ENCODE measurements at regions not wholly inside any gene's neighbourhood (a gene's known extent, or its start where the extent isn't known, plus 50 kb on each side); places are given as distances from the start of the nearest gene placed in this dataset.

DNA sequence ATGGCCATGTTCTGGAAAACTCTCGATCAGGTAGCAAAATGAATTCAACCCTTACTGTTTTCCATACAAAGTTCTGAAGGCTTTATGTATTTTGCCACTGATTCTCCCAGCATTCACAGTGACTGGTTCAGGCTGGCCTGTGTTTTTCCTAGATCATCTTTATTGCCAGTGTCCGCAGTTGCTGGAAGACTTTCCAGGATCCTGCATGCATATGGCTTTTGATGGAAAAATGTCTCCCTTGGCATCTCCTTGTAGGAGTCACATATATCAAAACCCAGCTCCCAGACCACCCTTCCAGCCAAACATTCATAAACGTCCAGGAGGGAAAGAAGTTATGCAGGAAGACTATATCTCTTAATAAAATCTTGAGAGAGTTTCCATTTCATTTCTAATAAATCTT, 588.8 kb downstream of the MAFB start:
- Histone ChIP-seq H3K4me3 (ENCODE audit: extremely low read depth in 1 of 4, insufficient read depth in 2 of 4, low read depth in 3 of 4, low read length in 4 of 4) (no peak overlapping the region), H3K23ac (ENCODE audit: insufficient read length) (no peak overlapping the region), H2BK5ac (ENCODE audit: low read depth, low read length) (no peak overlapping the region), H3K4me1 (replicated peaks in 1 of 4; ENCODE audit: control insufficient read depth in 3 of 4, insufficient read depth in 4 of 4, low read length in 3 of 4) (no peaks in the 10 kb centered on the region), H4K20me1 (replicated peaks in 1 of 2; ENCODE audit: control insufficient read depth in 1 of 2, insufficient read depth in 2 of 2, low read length in 2 of 2) (no peaks in the 10 kb centered on the region), H3K56ac (replicated peaks; ENCODE audit: insufficient read length, low read depth, low read length) (no peak overlapping the region), H2AK5ac (ENCODE audit: low read depth, low read length) (no peak overlapping the region), H3K27ac (ENCODE audit: low read depth, low read length) (no peak overlapping the region), H3K79me2 (ENCODE audit: control insufficient read depth in 1 of 2, insufficient read depth in 2 of 2, low read length in 2 of 2) (no peaks in the 10 kb centered on the region), H2BK20ac (ENCODE audit: low read length) (no peak overlapping the region), H3K27me3 (replicated peaks in 1 of 4; ENCODE audit: control insufficient read depth in 3 of 4, extremely low read depth in 1 of 4, insufficient read depth in 3 of 4, low read length in 3 of 4) (peaks cover 0 to 1% (median 0%) of the 10 kb centered on the region in 4 experiments; a peak in 1 of 7 replicates), H3K4me2 (ENCODE audit: insufficient read depth in 1 of 2, low read depth in 2 of 2, low read length in 2 of 2) (no peak overlapping the region), H3K79me1 (ENCODE audit: low read depth, low read length) (no peaks in the 10 kb centered on the region), H4K5ac (ENCODE audit: insufficient read length, low read depth, low read length) (no peak overlapping the region), H4K8ac (ENCODE audit: extremely low read depth, insufficient read depth, low read length) (no peak overlapping the region), H2BK120ac (replicated peaks; ENCODE audit: low read depth, low read length) (no peak overlapping the region), H4K91ac (replicated peaks; ENCODE audit: insufficient read length, low read length) (no peak overlapping the region), H3K36me3 (ENCODE audit: control insufficient read depth in 2 of 4, insufficient read depth in 4 of 4, low read length in 3 of 4) (no peaks in the 10 kb centered on the region), H3K4ac (replicated peaks; ENCODE audit: insufficient read length, low read depth, low read length) (no peak overlapping the region), H3K23me2 (ENCODE audit: low read depth, low read length) (no peaks in the 10 kb centered on the region), H3K9me3 (ENCODE audit: insufficient read depth in 2 of 2, low read depth in 1 of 2, low read length in 1 of 2) (no peaks in the 10 kb centered on the region), H3K14ac (ENCODE audit: insufficient read length) (no peak overlapping the region), H3K9ac (replicated peaks in 1 of 4; ENCODE audit: extremely low read depth in 1 of 4, low read depth in 3 of 4, low read length in 3 of 4) (no peak overlapping the region), H2BK12ac (ENCODE audit: low read depth, low read length) (no peak overlapping the region), H2BK15ac (ENCODE audit: low read length) (no peak overlapping the region), H2AFZ (ENCODE audit: low read length) (no peak overlapping the region), H3K18ac (ENCODE audit: extremely low read depth, low read length) (no peak overlapping the region)
- ChIA-PET POLR2A (ENCODE audit: partially characterized antibody) (no interaction called here), CTCF (ENCODE audit: partially characterized antibody) (no interaction called here)
- TF ChIP-seq KDM5A (IDR thresholded peaks at IDR 0.05; ENCODE audit: low read length) (no peak), SP4 (IDR thresholded peaks at IDR 0.05; ENCODE audit: low read length) (no peak), KDM1A (IDR thresholded peaks at IDR 0.05; ENCODE audit: borderline replicate concordance, low read length) (no peak), GTF2F1 (IDR thresholded peaks at IDR 0.05; ENCODE audit: borderline replicate concordance, low read depth, low read length) (no peak), JUND (IDR thresholded peaks at IDR 0.05; ENCODE audit: low read length) (no peak), BCL11A (IDR thresholded peaks at IDR 0.05; ENCODE audit: low read depth in 2 of 2, low read length in 2 of 2) (no peak), POLR2A (IDR thresholded peaks at IDR 0.05; ENCODE audit: control extremely low read depth in 1 of 2, low read depth in 2 of 2, low read length in 2 of 2) (no peak), SIRT6 (IDR thresholded peaks at IDR 0.05; ENCODE audit: low read length) (no peak), YY1 (IDR thresholded peaks at IDR 0.05; ENCODE audit: low read depth, low read length) (no peak), TBP (IDR thresholded peaks at IDR 0.05; ENCODE audit: low read depth, low read length) (no peak), SAP30 (IDR thresholded peaks at IDR 0.05; ENCODE audit: insufficient read depth, insufficient replicate concordance, low read length) (no peak)
- TF ChIP-seq, protein P1, sequence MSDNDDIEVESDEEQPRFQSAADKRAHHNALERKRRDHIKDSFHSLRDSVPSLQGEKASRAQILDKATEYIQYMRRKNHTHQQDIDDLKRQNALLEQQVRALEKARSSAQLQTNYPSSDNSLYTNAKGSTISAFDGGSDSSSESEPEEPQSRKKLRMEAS (IDR thresholded peaks at IDR 0.05) = no peak
- FAIRE-seq (no peak), DNase-seq (ENCODE audit: low read depth in 1 of 2, low spot score in 2 of 2) (no peak)
- WGBS, 2 experiments (ENCODE audit: extremely low coverage in 1 of 2, insufficient coverage in 1 of 2, insufficient read length in 1 of 2, insufficient replicate concordance in 2 of 2, low coverage in 1 of 2, low lambda C conversion rate in 2 of 2, missing lambda C conversion rate in 1 of 2) = 95% methylated on average over 3 of the region's 3 CpGs; no CpG with 5 or more reads in 1 of the 2 experiments
